AML-193 (cell line): ENCODE measurements at regions not wholly inside any gene's neighbourhood (a gene's known extent, or its start where the extent isn't known, plus 50 kb on each side); places are given as distances from the start of the nearest gene placed in this dataset.

Source experiments
- DNase-seq, 2 experiments: peaks; one replicate each; lab custom pipeline; 2025; lab: John Stamatoyannopoulos, UW

DNA sequence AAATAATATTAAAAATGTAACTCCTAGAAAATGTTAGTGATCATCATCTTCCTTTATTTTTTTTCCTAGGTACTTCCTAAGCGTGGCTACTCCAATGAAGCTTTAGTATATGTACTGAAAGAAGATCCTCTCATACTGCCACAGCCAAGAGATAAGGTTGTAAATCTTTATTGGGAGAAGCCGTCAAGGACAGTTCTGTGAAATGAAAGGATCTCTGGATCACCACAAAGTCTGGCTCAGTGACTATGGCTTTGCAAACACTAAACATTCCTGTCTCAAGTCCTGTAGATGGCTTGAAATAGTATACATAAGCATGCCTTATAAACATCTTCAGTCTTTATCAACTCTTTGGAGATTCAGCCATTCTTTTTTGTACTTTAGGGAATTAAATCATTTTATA is 61.2 kb upstream of the DPH5 start:
- DNase-seq: no peak

DNA sequence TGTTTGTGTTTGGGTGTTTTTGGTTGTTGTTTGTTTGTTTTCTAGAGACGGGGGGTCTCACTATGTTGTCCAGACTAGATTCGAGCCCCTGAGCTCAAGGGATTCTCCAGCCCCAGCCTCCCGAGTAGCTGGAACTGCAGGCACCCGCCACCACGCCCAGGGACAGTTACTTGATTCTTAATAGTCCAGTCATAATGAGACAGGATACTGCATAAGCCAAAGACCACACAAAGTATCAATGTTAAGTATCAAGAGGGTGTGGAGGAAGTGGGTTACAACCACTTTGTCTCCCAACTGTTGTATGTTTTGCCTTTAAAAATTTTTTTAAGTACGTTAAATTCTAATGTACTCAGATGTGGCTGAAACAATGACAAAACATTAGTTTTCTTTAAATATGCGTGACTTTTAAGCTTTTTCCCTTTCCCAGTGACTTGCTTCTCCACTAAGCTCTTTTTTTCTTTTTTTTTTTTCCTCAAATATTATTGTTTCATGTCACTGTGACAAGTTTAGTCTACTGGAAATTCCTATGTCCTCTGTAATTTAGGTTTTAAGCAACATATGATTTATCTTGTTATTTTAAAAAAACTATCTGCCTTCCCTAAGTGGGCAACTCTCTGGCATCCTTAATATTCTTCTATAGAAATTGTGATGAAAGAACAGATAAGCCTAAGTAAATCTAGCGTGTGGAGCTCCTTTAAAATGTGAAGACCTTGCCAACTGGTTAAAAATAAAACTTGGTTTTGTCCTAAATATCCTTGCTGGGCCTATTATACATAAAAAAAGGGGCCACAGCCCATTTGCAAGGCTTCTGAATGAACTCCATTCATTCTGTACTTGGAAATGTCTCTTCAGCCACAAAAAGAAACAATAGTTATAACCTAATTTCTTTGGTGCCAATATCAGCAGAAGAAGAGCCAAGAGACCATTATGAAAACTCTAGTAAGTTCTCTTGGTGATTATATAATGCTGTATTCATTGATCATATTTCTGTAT is 56.2 kb upstream of the DPH5 start:
- DNase-seq: no peak

DNA sequence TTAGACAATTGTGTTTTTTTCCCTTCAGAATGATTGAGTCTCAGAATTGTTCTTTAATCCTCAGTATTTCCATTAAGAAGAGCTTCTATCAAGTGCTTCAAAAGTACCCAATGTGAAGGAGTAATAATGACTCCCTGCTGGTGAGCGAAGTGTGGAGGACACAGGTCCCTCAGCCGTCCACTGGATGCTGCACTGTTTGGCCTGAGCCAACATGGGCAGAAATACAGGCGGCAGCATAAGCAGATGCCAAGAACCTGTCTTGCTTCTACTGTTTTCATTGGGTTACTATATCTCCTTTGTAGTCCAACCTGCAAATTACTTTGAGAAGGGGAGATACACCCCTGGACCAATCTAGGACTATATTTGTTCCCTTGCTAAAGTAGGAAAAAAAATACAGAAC is 55.3 kb upstream of the DPH5 start:
- no peak for DNase-seq

DNA sequence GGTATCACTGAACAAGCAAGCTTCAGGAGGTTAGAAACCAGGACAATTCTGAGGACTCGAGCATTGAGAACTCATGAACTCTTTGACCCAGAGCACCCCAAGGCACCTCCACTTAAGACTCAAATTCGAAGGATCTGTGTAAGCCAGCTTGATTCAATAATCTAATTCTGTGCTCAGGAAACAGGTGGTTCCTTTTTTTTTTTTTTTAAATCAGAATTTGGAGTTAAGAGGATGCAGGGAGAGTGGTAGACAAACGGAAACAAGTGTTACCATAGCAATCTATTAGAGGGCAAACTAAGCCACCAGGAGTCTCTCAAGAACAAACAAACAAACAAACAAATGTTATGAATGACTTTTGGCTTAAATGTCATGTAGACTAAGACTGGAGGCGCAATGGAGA is 53.8 kb upstream of the DPH5 start:
- DNase-seq: no peak

DNA sequence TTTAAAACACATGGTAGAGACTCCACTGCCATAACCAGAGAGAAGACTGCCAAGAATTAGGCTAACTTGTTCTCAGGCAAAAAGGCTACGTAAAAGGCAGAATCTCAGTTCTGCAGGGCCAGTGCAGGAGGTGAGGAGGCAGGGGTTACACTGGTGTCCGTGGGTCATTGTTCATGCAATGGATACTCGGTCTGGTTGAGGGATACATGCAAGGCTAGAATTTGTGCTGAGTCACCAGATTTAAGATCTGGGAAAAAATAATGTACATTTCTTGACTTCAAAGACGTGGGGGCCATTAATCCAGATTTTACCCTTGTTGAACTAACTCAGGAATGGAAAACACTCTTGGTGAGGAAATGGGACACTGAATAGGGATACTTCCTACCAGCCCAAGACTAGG is 52.3 kb upstream of the DPH5 start:
- DNase-seq: no peak

DNA sequence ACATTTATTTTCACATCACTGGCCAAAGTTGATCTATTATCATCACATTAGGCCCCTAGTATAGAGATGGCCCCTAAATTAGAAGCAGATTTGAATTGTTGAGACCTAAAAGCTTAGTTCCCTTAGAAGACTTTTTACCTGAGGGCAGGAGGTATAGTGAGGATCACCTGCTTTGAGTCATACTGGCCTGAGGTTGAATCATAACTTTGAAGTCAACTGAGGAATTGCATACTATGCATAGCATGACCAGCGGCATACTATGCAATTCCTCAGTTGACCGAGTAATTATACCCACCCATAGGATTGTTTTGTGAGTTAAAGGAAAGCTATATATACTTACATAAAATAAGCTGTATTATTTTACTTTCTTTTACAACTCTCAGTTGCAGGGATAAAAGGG is 50.3 kb upstream of the DPH5 start:
- no peak for DNase-seq
